Omental fat pad (tissue), 3 donors: ENCODE measurements at regions not wholly inside any gene's neighbourhood (a gene's known extent, or its start where the extent isn't known, plus 50 kb on each side); places are given as distances from the start of the nearest gene placed in this dataset.

ENCODE experiments used
- ATAC-seq: fragments of 150-250 bp; one replicate; pipeline ENCODE4 v1.9.1; 2016; ENCODE audit warnings: mild to moderate bottlenecking, moderate library complexity; ENCODE audit not compliant: low FRiP score
- DNase-seq: peaks from one replicate; pipeline ENCODE4 v3.0.0-alpha.2; 2019; ENCODE audit warnings: low spot score
- TF ChIP-seq, protein P1 (sequence below), 3 donors: fragments of 450-650 bp; IDR thresholded peaks; one replicate each; pipeline ENCODE4 v1.5.1; 2016 to 2017; ENCODE audit warnings: antibody characterized with exemption in 3 of 3, mild to moderate bottlenecking in 3 of 3, moderate library complexity in 2 of 3

DNA sequence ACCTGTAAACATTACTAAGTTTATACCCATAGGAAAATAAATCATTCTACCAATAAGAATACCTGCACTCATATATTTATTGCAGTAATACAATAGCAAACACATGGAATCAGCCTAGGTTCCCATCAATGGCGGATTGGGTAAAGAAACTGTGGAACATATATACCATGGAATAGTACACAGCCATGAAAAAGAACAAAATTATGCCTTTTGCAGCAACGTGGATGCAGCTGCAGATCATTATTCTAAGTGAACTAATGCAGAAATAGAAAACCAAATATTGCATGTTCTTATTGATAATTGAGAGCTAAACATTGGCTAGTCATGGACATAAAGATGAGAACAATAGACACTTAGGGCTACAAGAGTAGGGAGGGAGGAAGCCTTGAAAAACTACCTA is 667.4 kb upstream of the WWC1 start:
- ATAC-seq (no peak), DNase-seq (no peak)
- TF ChIP-seq, protein P1, sequence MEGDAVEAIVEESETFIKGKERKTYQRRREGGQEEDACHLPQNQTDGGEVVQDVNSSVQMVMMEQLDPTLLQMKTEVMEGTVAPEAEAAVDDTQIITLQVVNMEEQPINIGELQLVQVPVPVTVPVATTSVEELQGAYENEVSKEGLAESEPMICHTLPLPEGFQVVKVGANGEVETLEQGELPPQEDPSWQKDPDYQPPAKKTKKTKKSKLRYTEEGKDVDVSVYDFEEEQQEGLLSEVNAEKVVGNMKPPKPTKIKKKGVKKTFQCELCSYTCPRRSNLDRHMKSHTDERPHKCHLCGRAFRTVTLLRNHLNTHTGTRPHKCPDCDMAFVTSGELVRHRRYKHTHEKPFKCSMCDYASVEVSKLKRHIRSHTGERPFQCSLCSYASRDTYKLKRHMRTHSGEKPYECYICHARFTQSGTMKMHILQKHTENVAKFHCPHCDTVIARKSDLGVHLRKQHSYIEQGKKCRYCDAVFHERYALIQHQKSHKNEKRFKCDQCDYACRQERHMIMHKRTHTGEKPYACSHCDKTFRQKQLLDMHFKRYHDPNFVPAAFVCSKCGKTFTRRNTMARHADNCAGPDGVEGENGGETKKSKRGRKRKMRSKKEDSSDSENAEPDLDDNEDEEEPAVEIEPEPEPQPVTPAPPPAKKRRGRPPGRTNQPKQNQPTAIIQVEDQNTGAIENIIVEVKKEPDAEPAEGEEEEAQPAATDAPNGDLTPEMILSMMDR (IDR thresholded peaks at IDR 0.05), result no peak

DNA sequence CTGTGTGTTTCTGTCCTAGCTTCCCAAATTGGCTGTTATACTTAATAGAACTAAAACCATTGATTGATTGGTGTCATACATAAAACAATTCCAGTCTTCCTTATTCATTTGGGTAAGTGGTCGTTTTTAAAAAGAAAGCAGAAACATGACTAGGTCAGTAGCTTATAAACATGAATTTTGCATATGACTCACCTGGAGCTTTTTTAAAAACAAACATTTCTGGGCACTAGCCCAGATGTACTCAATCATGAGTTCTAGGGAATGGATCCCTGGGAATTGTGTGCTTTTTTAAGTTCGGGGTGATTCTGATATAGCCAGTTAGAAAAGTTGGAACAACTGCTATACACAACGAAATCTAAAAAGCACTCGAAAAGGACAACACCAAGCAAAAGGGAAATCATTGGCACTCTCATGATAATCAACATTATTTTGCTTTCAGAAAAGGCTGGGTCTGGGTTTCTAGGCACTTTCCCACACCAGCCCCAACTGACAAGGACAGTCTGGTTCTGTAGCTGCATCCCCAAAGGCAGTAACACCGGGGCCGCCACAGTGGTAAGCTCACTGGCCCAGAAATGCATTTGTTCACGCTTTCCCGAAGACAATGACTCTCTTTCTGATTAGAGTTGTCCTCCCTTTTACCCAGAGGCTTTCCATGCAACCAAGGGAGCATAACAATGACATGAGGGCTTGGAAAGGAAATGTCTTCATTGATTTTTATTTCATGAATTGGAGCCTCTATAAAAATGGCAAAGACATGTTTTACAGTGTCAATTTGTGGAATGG is 664.9 kb upstream of the WWC1 start:
- DNase-seq (no peak), ATAC-seq (no peak)
- TF ChIP-seq, protein P1 (IDR thresholded peaks at IDR 0.05), result no peak

DNA sequence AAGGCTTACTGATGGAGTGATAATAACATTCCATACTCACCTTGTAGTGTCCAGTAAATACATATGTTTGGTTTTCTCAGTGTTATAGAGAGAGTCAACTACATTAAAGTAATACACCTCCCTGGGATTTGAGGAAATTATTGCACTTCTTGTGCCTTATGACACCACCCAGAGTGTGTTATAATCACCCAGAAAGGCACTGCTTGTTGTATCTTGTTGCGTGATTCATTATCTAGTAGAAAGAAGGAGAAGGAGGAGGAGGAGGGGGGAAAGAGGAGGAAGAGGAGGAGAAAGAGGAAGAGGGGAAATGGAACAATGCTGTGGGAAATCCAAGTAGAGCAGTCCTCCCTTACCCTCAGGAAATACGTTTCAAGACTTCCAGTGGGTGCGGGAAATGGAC is 661.8 kb upstream of the WWC1 start:
- ATAC-seq (no peak), DNase-seq (no peak)
- TF ChIP-seq, protein P1 (IDR thresholded peaks at IDR 0.05), result no peak

DNA sequence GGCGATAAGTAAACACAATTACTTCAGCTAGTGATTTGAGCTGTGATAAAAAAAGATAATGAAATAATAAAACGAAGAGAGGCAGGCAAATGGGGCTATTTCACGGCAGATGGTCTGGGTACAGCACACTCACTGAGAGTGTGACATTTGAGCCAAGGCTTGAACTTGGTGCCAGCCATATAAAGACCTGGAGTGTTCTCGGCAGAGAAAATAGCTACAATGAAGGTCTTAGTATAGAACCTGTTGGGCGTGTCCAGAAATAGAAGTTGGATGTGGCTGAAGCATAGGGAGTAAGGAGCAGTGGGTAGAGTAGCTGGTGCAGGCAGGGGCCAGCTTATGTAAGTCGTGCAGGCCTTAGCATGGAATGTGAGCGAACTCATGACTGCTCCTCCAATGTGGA is 660.3 kb upstream of the WWC1 start:
- TF ChIP-seq, protein P1 (IDR thresholded peaks at IDR 0.05), result no peak
- no peak for ATAC-seq
- DNase-seq, result no peak

DNA sequence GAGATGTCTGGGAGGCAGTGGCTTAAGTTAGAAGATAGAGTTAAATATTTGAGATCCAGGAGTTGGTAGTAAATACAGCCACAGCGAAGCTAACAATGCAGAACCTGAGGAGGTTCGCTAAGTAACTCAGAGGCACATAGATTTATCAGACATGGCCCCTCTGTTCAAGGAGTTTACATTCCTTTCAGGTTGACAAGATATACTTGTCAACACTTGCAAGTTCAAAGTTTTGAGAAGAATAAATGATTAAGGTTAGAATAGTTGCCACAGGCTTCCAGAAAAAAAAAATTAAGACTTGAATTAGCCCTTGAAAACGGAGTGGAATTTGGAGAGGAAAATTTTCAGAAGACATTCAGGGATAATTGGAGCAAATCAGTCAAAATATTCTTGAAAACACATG is 658.3 kb upstream of the WWC1 start:
- no peak for ATAC-seq
- no peak for DNase-seq
- TF ChIP-seq, protein P1 (IDR thresholded peaks at IDR 0.05), result no peak

DNA sequence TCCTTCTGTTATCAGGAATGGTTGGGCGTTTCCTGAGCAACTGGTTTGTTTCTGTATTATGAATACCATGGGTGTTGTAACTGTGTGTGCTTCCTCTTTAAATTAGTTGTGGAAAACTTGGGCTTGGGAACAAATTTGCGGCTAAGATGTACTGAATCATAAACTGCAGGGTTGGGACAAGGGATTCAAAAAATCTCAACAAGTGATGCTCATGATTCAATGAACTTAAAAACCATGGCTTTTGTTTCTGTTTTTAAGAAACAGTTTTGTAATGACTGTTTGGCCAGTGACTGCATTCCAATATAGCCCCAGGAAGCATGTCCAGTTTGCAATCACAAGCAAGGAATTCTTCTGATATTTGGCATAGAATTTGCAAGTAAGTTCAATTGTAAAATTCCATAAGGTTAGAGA is 657.5 kb upstream of the WWC1 start:
- ATAC-seq, result no peak
- TF ChIP-seq, protein P1 (IDR thresholded peaks at IDR 0.05), result no peak
- no peak for DNase-seq

DNA sequence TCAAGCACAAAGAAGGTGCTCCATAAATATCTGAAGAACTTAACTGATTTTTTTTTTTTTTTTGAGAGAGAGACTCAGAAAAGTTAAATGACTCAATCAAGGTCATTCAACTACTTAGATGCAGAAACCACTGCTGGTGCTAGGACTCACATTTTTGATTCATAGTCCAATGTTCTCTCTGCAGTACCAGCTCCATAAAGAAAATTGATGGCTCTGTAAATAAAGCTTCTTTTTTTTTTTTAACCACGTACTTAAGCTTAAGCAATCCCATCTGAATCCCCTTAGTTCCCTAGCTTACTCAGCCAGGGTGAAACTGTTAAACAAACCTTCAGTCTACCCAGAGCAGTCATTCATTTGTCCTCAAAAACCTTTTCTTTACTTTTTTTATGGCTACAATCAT is 657.0 kb upstream of the WWC1 start:
- TF ChIP-seq, protein P1 (IDR thresholded peaks at IDR 0.05), result no peak
- no peak for ATAC-seq
- no peak for DNase-seq
